SH-SY5Y (cell line): ENCODE measurements at regions not wholly inside any gene's neighbourhood (a gene's known extent, or its start where the extent isn't known, plus 50 kb on each side); places are given as distances from the start of the nearest gene placed in this dataset.

Experiments
- GATA2 ChIP-seq: IDR thresholded peaks from 2 replicates; pipeline ENCODE4 v1.6.1; 2011; ENCODE audit warnings: mild to moderate bottlenecking, low read depth, low read length
- GATA3 ChIP-seq: IDR thresholded peaks from 2 replicates; pipeline ENCODE4 v1.6.1; 2011; ENCODE audit warnings: low read depth, mild to moderate bottlenecking, low read length, moderate library complexity

- TF ChIP-seq GATA2 (no peak), GATA3 (no peak)
Measured at GRCh38 chr4:104756837-104757236, 262.1 kb upstream of the CXXC4 start.
